ENCODE measurements at regions not wholly inside any gene's neighbourhood (a gene's known extent, or its start where the extent isn't known, plus 50 kb on each side); places are given as distances from the start of the nearest gene placed in this dataset.
A peak's percentile ranks its signal among the peaks of the same experiment; 100 is the strongest.

DNA sequence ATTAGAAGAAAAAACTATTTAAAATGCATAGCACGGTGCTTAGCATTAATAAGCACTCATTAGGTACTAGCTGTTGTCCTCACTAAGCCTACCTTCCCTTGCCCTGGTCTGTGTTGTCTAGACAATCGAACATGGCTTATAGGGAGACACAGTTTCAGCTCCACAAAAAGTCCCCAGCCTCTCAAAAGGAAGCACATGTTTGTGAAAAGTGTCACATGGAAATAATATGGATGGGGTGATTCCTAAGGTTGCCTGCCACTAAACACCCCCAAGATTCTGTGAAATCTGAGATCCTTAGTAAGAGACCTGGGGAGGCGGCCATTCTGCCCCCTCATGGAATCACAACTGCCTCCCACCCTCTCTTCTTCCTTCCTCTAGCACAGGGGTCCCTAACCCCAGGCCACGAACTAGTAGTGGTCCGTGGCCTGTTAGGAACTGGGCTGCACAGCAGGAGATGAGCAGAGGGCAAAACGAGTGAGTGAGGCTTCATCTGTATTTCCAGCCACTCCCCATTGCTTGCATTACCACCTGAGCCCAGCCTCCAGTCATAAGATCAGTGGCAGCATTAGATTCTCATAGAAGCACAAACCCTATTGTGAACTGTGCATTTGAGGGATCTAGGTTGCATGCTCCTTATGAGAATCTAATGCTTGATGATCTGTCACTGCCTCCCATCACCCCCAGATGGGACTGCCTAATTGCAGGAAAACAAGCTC, 59.6 kb upstream of the NDUFV2 start:
- H3K4me2 ChIP-seq (ENCODE audit: insufficient read depth, low read length) = no peak overlapping the region
- peak overlapping the region; percentile 68 for H2AFZ ChIP-seq (ENCODE audit: low read depth, low read length)
- TF ChIP-seq ELF4 (CRISPR knock-in tag; IDR thresholded peaks at IDR 0.05) (no peak), POLR2AphosphoS5 (IDR thresholded peaks at IDR 0.05; ENCODE audit: control insufficient read depth, insufficient read depth, low read depth, low read length) (no peak), PHB (CRISPR knock-in tag; IDR thresholded peaks at IDR 0.05) (no peak), HDAC6 (IDR thresholded peaks at IDR 0.05; ENCODE audit: low read depth, low read length) (no peak)
- TF ChIP-seq, protein P1, sequence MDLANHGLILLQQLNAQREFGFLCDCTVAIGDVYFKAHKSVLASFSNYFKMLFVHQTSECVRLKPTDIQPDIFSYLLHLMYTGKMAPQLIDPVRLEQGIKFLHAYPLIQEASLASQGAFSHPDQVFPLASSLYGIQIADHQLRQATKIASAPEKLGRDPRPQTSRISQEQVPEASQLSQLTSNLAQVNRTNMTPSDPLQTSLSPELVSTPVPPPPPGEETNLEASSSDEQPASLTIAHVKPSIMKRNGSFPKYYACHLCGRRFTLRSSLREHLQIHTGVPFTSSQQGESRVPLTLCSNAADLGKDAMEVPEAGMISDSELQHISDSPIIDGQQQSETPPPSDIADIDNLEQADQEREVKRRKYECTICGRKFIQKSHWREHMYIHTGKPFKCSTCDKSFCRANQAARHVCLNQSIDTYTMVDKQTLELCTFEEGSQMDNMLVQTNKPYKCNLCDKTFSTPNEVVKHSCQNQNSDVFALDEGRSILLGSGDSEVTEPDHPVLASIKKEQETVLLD (IDR thresholded peaks at IDR 0.05) = no peak
- CTCF ChIA-PET (ENCODE audit: low intra/inter-chr PET ratio) = no interaction called here
- intact Hi-C loops (cut with micrococcal nuclease) (no loop called here), in situ Hi-C loops (cut with MboI) (no loop called here)
- H3K79me2 ChIP-seq (ENCODE audit: control insufficient read depth, insufficient read depth, low read length) = no peaks in the 10 kb centered on the region
- FAIRE-seq (no peak), DNase-seq (ENCODE audit: extremely low read depth in 1 of 4, low spot score in 3 of 4) (no peak), ATAC-seq (no peak; the same call in 2 of the 3 replicates)
- no peaks in the 10 kb centered on the region for H3K27me3 ChIP-seq (ENCODE audit: control insufficient read depth in 2 of 2, insufficient read depth in 2 of 2, low read length in 2 of 2)
- no TSS peak for BruUV-seq (replicated peaks)
- 38% methylated on average over 6 of the region's 6 CpGs for WGBS (ENCODE audit: insufficient coverage, low coverage, missing lambda C conversion rate)
- no peak overlapping the region for H3K9ac ChIP-seq (ENCODE audit: insufficient read depth in 1 of 2, low read depth in 2 of 2, low read length in 2 of 2)
- H4K20me1 ChIP-seq (replicated peaks; ENCODE audit: control insufficient read depth, insufficient read depth, low read length) = no peaks in the 10 kb centered on the region
- H3K27ac ChIP-seq (ENCODE audit: extremely low read depth, low read depth, low read length) = no peak overlapping the region
- POLR2A ChIA-PET = no interaction called here
- peaks cover 0 to 7% of the 10 kb centered on the region in 2 experiments; a peak in 3 of 5 replicates for H3K4me1 ChIP-seq (replicated peaks in 1 of 2; ENCODE audit: control insufficient read depth in 2 of 2, insufficient read depth in 2 of 2, low read length in 2 of 2)
- no peaks in the 10 kb centered on the region for H3K36me3 ChIP-seq (ENCODE audit: control insufficient read depth, insufficient read depth, low read length)
- no peak overlapping the region for H3K4me3 ChIP-seq
- H3K9me1 ChIP-seq (ENCODE audit: control insufficient read depth, insufficient read depth, low read length) = no peaks in the 10 kb centered on the region
- no peaks in the 10 kb centered on the region for H3K9me3 ChIP-seq (replicated peaks; ENCODE audit: control insufficient read depth, insufficient read depth, low read depth, low read length)

Measured in K562 (cell line).